Activated CD8-positive, alpha-beta memory T cell treated with anti-CD3 and anti-CD28 coated beads for 1 hour (primary cell): ENCODE measurements at regions not wholly inside any gene's neighbourhood (a gene's known extent, or its start where the extent isn't known, plus 50 kb on each side); places are given as distances from the start of the nearest gene placed in this dataset.
"Not testable (repeated sequence)": the region's sequence is repeated elsewhere in the genome, so short reads cannot be mapped to it uniquely, and the experiment has no call there.

Experiments used
- DNase-seq, 2 donors: peaks; one replicate each; pipeline ENCODE4 v3.0.0-alpha.2; 2020; ENCODE audit warnings: low read depth in 1 of 2; ENCODE audit errors: extremely low read depth in 1 of 2

- DNase-seq = no peak
These were observed 942.2 kb downstream of the CNTNAP5 start for GRCh38 chr2:124967325-124967724.

GRCh38 chr2:124970030-124970429 lies 944.9 kb downstream of the CNTNAP5 start:
- DNase-seq = no peak

- no peak for DNase-seq
These were observed 948.3 kb downstream of the CNTNAP5 start for GRCh38 chr2:124973396-124973795.

GRCh38 chr2:124975224-124975623 lies 950.1 kb downstream of the CNTNAP5 start:
- no peak for DNase-seq

- no peak for DNase-seq
These were observed 950.6 kb downstream of the CNTNAP5 start for GRCh38 chr2:124975648-124976047.

- DNase-seq = no peak
These were observed 953.5 kb downstream of the CNTNAP5 start for GRCh38 chr2:124978597-124978996.

GRCh38 chr2:124983595-124983994 lies 958.5 kb downstream of the CNTNAP5 start:
- DNase-seq = no peak

- no peak for DNase-seq
These were observed 960.2 kb downstream of the CNTNAP5 start for GRCh38 chr2:124985270-124985669.

GRCh38 chr2:124986136-124986535 lies 961.0 kb downstream of the CNTNAP5 start:
- no peak for DNase-seq

GRCh38 chr2:124986870-124987269 lies 961.8 kb downstream of the CNTNAP5 start:
- not testable (repeated sequence) for DNase-seq

- not testable (repeated sequence) for DNase-seq
These were observed 962.3 kb downstream of the CNTNAP5 start for GRCh38 chr2:124987436-124987835.

GRCh38 chr2:124988111-124988510 lies 963.0 kb downstream of the CNTNAP5 start:
- no peak for DNase-seq

- no peak for DNase-seq
These were observed 963.7 kb downstream of the CNTNAP5 start for GRCh38 chr2:124988794-124989193.

GRCh38 chr2:124993809-124994208 lies 968.7 kb downstream of the CNTNAP5 start:
- DNase-seq = no peak

- no peak for DNase-seq
These were observed 970.3 kb downstream of the CNTNAP5 start for GRCh38 chr2:124995185-124995912.

GRCh38 chr2:124996406-124996805 lies 971.3 kb downstream of the CNTNAP5 start:
- DNase-seq = no peak

- no peak for DNase-seq
These were observed 974.8 kb downstream of the CNTNAP5 start for GRCh38 chr2:124999906-125000305.

- no peak for DNase-seq
These were observed 979.2 kb downstream of the CNTNAP5 start for GRCh38 chr2:125004106-125004800.

- no peak for DNase-seq
These were observed 981.6 kb downstream of the CNTNAP5 start for GRCh38 chr2:125006676-125007075.

- DNase-seq = not testable (repeated sequence)
These were observed 1003.6 kb downstream of the CNTNAP5 start for GRCh38 chr2:125028721-125029120.

- DNase-seq = no peak
These were observed 1008.8 kb downstream of the CNTNAP5 start for GRCh38 chr2:125033871-125034270.

- no peak for DNase-seq
These were observed 1012.1 kb downstream of the CNTNAP5 start for GRCh38 chr2:125037135-125037653.
